ENCODE measurements at regions not wholly inside any gene's neighbourhood (a gene's known extent, or its start where the extent isn't known, plus 50 kb on each side); places are given as distances from the start of the nearest gene placed in this dataset.

GRCh38 chr6:93057584-93057983 lies 361.8 kb downstream of the EPHA7 start:
- no peak overlapping the region for H3K4me3 ChIP-seq (ENCODE audit: low read depth, low read length)
- no peak for DNase-seq (ENCODE audit: low read depth)
- no peak for TF ChIP-seq CTCF (IDR thresholded peaks at IDR 0.05; ENCODE audit: low read depth, low read length, missing control alignments)

GRCh38 chr6:93048381-93048780 lies 371.0 kb downstream of the EPHA7 start:
- H3K4me3 ChIP-seq (ENCODE audit: low read depth, low read length), result no peak overlapping the region
- DNase-seq (ENCODE audit: low read depth), result no peak
- TF ChIP-seq CTCF (IDR thresholded peaks at IDR 0.05; ENCODE audit: low read depth, low read length, missing control alignments), result no peak

GRCh38 chr6:93047033-93047432 lies 372.3 kb downstream of the EPHA7 start:
- no peak for DNase-seq (ENCODE audit: low read depth)
- H3K4me3 ChIP-seq (ENCODE audit: low read depth, low read length), result no peak overlapping the region
- no peak for TF ChIP-seq CTCF (IDR thresholded peaks at IDR 0.05; ENCODE audit: low read depth, low read length, missing control alignments)

GRCh38 chr6:93045156-93045555 lies 374.2 kb downstream of the EPHA7 start:
- no peak overlapping the region for H3K4me3 ChIP-seq (ENCODE audit: low read depth, low read length)
- TF ChIP-seq CTCF (IDR thresholded peaks at IDR 0.05; ENCODE audit: low read depth, low read length, missing control alignments), result no peak
- DNase-seq (ENCODE audit: low read depth), result no peak

- TF ChIP-seq CTCF (IDR thresholded peaks at IDR 0.05; ENCODE audit: low read depth, low read length, missing control alignments), result no peak
- DNase-seq (ENCODE audit: low read depth), result no peak
- H3K4me3 ChIP-seq (ENCODE audit: low read depth, low read length), result no peak overlapping the region
Measured at GRCh38 chr6:93040375-93040774, 379.0 kb downstream of the EPHA7 start.

GRCh38 chr6:93036835-93037234 lies 382.5 kb downstream of the EPHA7 start:
- H3K4me3 ChIP-seq (ENCODE audit: low read depth, low read length), result no peak overlapping the region
- TF ChIP-seq CTCF (IDR thresholded peaks at IDR 0.05; ENCODE audit: low read depth, low read length, missing control alignments), result peak; percentile 27
- no peak for DNase-seq (ENCODE audit: low read depth)

- no peak for DNase-seq (ENCODE audit: low read depth)
- no peak overlapping the region for H3K4me3 ChIP-seq (ENCODE audit: low read depth, low read length)
- TF ChIP-seq CTCF (IDR thresholded peaks at IDR 0.05; ENCODE audit: low read depth, low read length, missing control alignments), result no peak
Measured at GRCh38 chr6:93035756-93036155, 383.6 kb downstream of the EPHA7 start.
